H1 (cell line): ENCODE measurements at regions not wholly inside any gene's neighbourhood (a gene's known extent, or its start where the extent isn't known, plus 50 kb on each side); places are given as distances from the start of the nearest gene placed in this dataset.

Experiments
- CTCF ChIA-PET: fragments of 300-600 bp; sonication (Branson Sonifier 250); formaldehyde crosslinking; loops from one replicate; lab custom pipeline; 2021; ENCODE audit not compliant: partially characterized antibody; lab: Charles Lee
- POLR2A ChIA-PET: fragments of 300-600 bp; sonication (Branson Sonifier 250); formaldehyde crosslinking; loops from one replicate; lab custom pipeline; 2021; ENCODE audit warnings: inconsistent platforms; ENCODE audit not compliant: partially characterized antibody; lab: Charles Lee
- DNase-seq, 2 experiments: peaks; one replicate each; pipeline versions ENCODE4 v3.0.0 to v3.0.0-alpha.2; 2010 to 2022; ENCODE audit warnings: low spot score in 2 of 2, low read depth in 1 of 2, mixed read lengths in 1 of 2
- FAIRE-seq: peaks from 2 replicates; lab custom pipeline; 2011; peaks lifted over from hg19 to GRCh38; lab: Jason Lieb, UNC
- H2AFZ ChIP-seq: 2 replicates; pipeline ENCODE4 v1.8.1; 2012; ENCODE audit warnings: low read length, inconsistent platforms
- H2AK5ac ChIP-seq: 2 replicates; pipeline ENCODE4 v1.6.1; 2013; ENCODE audit warnings: low read depth, low read length
- H2BK120ac ChIP-seq: replicated peaks from 2 replicates; pipeline ENCODE3; 2013; ENCODE audit warnings: low read depth, low read length, inconsistent platforms
- H2BK12ac ChIP-seq: 2 replicates; pipeline ENCODE4 v1.6.1; 2013; ENCODE audit warnings: low read depth, low read length
- H2BK15ac ChIP-seq: 2 replicates; pipeline ENCODE4 v1.6.1; 2013; ENCODE audit warnings: low read length
- H2BK20ac ChIP-seq: 2 replicates; pipeline ENCODE4 v1.6.1; 2013; ENCODE audit warnings: low read length
- H2BK5ac ChIP-seq: 2 replicates; pipeline ENCODE4 v1.6.1; 2013; ENCODE audit warnings: low read depth, low read length
- H3K14ac ChIP-seq: 2 replicates; pipeline ENCODE4 v1.6.1; 2013; ENCODE audit warnings: inconsistent platforms; ENCODE audit not compliant: insufficient read length
- H3K18ac ChIP-seq: 2 replicates; pipeline ENCODE4 v1.6.1; 2013; ENCODE audit warnings: low read length; ENCODE audit errors: extremely low read depth
- H3K23ac ChIP-seq: 2 replicates; pipeline ENCODE4 v1.6.1; 2013; ENCODE audit warnings: inconsistent platforms; ENCODE audit not compliant: insufficient read length
- H3K23me2 ChIP-seq: 2 replicates; pipeline ENCODE4 v1.6.1; 2013; ENCODE audit warnings: low read depth, low read length
- H3K27ac ChIP-seq: 2 replicates; pipeline ENCODE4 v1.6.1; 2011; ENCODE audit warnings: low read depth, low read length, inconsistent platforms
- H3K27me3 ChIP-seq, 4 experiments: replicated peaks in 1 of 4; 1 replicate in 1 of 4; 2 replicates in 3 of 4; pipeline versions ENCODE4 v1.6.1 to v1.8.1; 2011 to 2013; ENCODE audit warnings: low read length in 3 of 4, mild to moderate bottlenecking in 3 of 4, inconsistent platforms in 2 of 4, mixed read lengths in 2 of 4, moderate library complexity in 1 of 4; ENCODE audit not compliant: control insufficient read depth in 3 of 4, insufficient read depth in 3 of 4; ENCODE audit errors: extremely low read depth in 1 of 4
- H3K36me3 ChIP-seq, 4 experiments: 2 replicates each; pipeline versions ENCODE4 v1.6.1 to v1.8.1; 2011 to 2013; ENCODE audit warnings: mild to moderate bottlenecking in 4 of 4, low read length in 3 of 4, moderate library complexity in 2 of 4, control low read depth in 1 of 4, inconsistent platforms in 1 of 4; ENCODE audit not compliant: insufficient read depth in 4 of 4, control insufficient read depth in 2 of 4
- H3K4ac ChIP-seq: replicated peaks from 2 replicates; pipeline ENCODE3; 2013; ENCODE audit warnings: low read length, low read depth, mixed read lengths, inconsistent platforms; ENCODE audit not compliant: insufficient read length
- H3K4me1 ChIP-seq, 4 experiments: replicated peaks in 1 of 4; 1 replicate in 1 of 4; 2 replicates in 3 of 4; pipeline versions ENCODE4 v1.6.1 to v1.8.1; 2011 to 2013; ENCODE audit warnings: low read length in 3 of 4, inconsistent platforms in 2 of 4, mixed read lengths in 1 of 4; ENCODE audit not compliant: insufficient read depth in 4 of 4, control insufficient read depth in 3 of 4
- H3K4me2 ChIP-seq, 2 experiments: 2 replicates each; pipeline versions ENCODE4 v1.6.1 to v1.8.1; 2011 to 2013; ENCODE audit warnings: low read depth in 2 of 2, low read length in 2 of 2, control low read depth in 1 of 2, inconsistent platforms in 1 of 2, mild to moderate bottlenecking in 1 of 2; ENCODE audit not compliant: insufficient read depth in 1 of 2
- H3K4me3 ChIP-seq, 4 experiments: fragments of 200-600, 300-600 bp in 1 of 4; sonication (generic), shearing (Covaris generic), sonication (Bioruptor Twin) in 1 of 4; 2 replicates each; pipeline versions ENCODE4 v1.5.1 to v1.8.1; 2011 to 2016; ENCODE audit warnings: low read length in 4 of 4, low read depth in 3 of 4, control low read depth in 2 of 4, inconsistent platforms in 2 of 4, mild to moderate bottlenecking in 2 of 4, mixed read lengths in 1 of 4, moderate library complexity in 1 of 4; ENCODE audit not compliant: insufficient read depth in 2 of 4; ENCODE audit errors: extremely low read depth in 1 of 4
- H3K56ac ChIP-seq: replicated peaks from 2 replicates; pipeline ENCODE3; 2013; ENCODE audit warnings: low read depth, mild to moderate bottlenecking, mixed read lengths, low read length, inconsistent platforms; ENCODE audit not compliant: insufficient read length
- H3K79me1 ChIP-seq: 2 replicates; pipeline ENCODE4 v1.6.1; 2013; ENCODE audit warnings: low read depth, low read length, control low read depth
- H3K79me2 ChIP-seq, 2 experiments: 2 replicates each; pipeline versions ENCODE4 v1.6.1 to v1.8.1; 2012 to 2013; ENCODE audit warnings: low read length in 2 of 2, mild to moderate bottlenecking in 2 of 2, inconsistent platforms in 1 of 2; ENCODE audit not compliant: insufficient read depth in 2 of 2, control insufficient read depth in 1 of 2
- H3K9ac ChIP-seq, 4 experiments: replicated peaks in 1 of 4; 1 replicate in 1 of 4; 2 replicates in 3 of 4; pipeline versions ENCODE4 v1.6.1 to v1.8.1; 2011 to 2013; ENCODE audit warnings: low read depth in 3 of 4, low read length in 3 of 4, control low read depth in 2 of 4, mild to moderate bottlenecking in 2 of 4, moderate library complexity in 2 of 4, inconsistent platforms in 1 of 4; ENCODE audit errors: extremely low read depth in 1 of 4
- H3K9me3 ChIP-seq, 2 experiments: 2 replicates each; pipeline versions ENCODE4 v1.6.1 to v1.8.1; 2012 to 2013; ENCODE audit warnings: mild to moderate bottlenecking in 2 of 2, moderate library complexity in 2 of 2, control low read depth in 1 of 2, inconsistent platforms in 1 of 2, low read depth in 1 of 2, low read length in 1 of 2, mixed read lengths in 1 of 2; ENCODE audit not compliant: insufficient read depth in 2 of 2
- H4K20me1 ChIP-seq, 2 experiments: replicated peaks in 1 of 2; 2 replicates each; pipeline versions ENCODE3 to v1.8.1; 2011 to 2013; ENCODE audit warnings: inconsistent platforms in 2 of 2, low read length in 2 of 2, mild to moderate bottlenecking in 1 of 2; ENCODE audit not compliant: insufficient read depth in 2 of 2, control insufficient read depth in 1 of 2
- H4K5ac ChIP-seq: 2 replicates; pipeline ENCODE4 v1.6.1; 2013; ENCODE audit warnings: low read length, low read depth, mixed read lengths, inconsistent platforms; ENCODE audit not compliant: insufficient read length
- H4K8ac ChIP-seq: 2 replicates; pipeline ENCODE4 v1.8.0; 2013; ENCODE audit warnings: mild to moderate bottlenecking, moderate library complexity, low read length, inconsistent platforms; ENCODE audit not compliant: insufficient read depth; ENCODE audit errors: extremely low read depth
- H4K91ac ChIP-seq: replicated peaks from 2 replicates; pipeline ENCODE3; 2013; ENCODE audit warnings: low read length, mixed read lengths, inconsistent platforms; ENCODE audit not compliant: insufficient read length
- RAD21 ChIP-seq, 2 experiments: IDR thresholded peaks in 1 of 2; conservative IDR thresholded peaks in 1 of 2; 2 replicates each; pipeline ENCODE4 v1.6.1; 2011; ENCODE audit warnings: low read depth in 2 of 2, low read length in 2 of 2, improper control_type of control experiment in 1 of 2, inconsistent platforms in 1 of 2, mild to moderate bottlenecking in 1 of 2, moderate library complexity in 1 of 2
- SP1 ChIP-seq: IDR thresholded peaks from 2 replicates; pipeline ENCODE4 v1.6.1; 2011; ENCODE audit warnings: low read depth, low read length
- WGBS, 2 experiments: shearing (Covaris generic) in 1 of 2; methylation state at CpG; one replicate each; pipeline versions ENCODE4 v1.1.6 to v1.1.7; 2013 to 2015; ENCODE audit warnings: low lambda C conversion rate in 2 of 2, mixed read lengths in 2 of 2, inconsistent platforms in 1 of 2, low coverage in 1 of 2, missing lambda C conversion rate in 1 of 2; ENCODE audit not compliant: insufficient replicate concordance in 2 of 2, insufficient coverage in 1 of 2, insufficient read length in 1 of 2; ENCODE audit errors: extremely low coverage in 1 of 2, missing lambda C conversion rate in 1 of 2; 5-methylcytosine and 5-hydroxymethylcytosine counted together
- TF ChIP-seq, protein P1 (sequence below), 3 experiments: IDR thresholded peaks; 1 replicate in 2 of 3; 2 replicates in 1 of 3; pipeline versions ENCODE4 v1.5.1 to v1.6.1; 2011; ENCODE audit warnings: low read length in 3 of 3, mild to moderate bottlenecking in 3 of 3, inconsistent platforms in 2 of 3, low read depth in 1 of 3, moderate library complexity in 1 of 3; ENCODE audit not compliant: insufficient read depth in 1 of 3; ENCODE audit errors: control extremely low read depth in 1 of 3

- no peak overlapping the region for H3K23ac ChIP-seq
- POLR2A ChIA-PET: no interaction called here
- H3K4ac ChIP-seq: no peak overlapping the region
- no peak overlapping the region; a peak in 1 of 7 replicates for H3K9ac ChIP-seq
- H3K18ac ChIP-seq: no peak overlapping the region
- no peaks in the 10 kb centered on the region for H3K79me2 ChIP-seq
- H2BK120ac ChIP-seq: no peak overlapping the region
- FAIRE-seq: peak; percentile 28
- H3K4me3 ChIP-seq: no peak overlapping the region
- H2AFZ ChIP-seq: no peak overlapping the region
- H4K5ac ChIP-seq: no peak overlapping the region
- H2AK5ac ChIP-seq: no peak overlapping the region
- no peaks in the 10 kb centered on the region for H3K9me3 ChIP-seq
- H3K14ac ChIP-seq: no peak overlapping the region
- peaks cover 0 to 8% (median 6%) of the 10 kb centered on the region in 4 experiments; a peak in 5 of 7 replicates for H3K4me1 ChIP-seq
- no peaks in the 10 kb centered on the region for H3K79me1 ChIP-seq
- CTCF ChIA-PET: interaction anchor here (0.9 to 2.1 kb wide), 8 partner anchors 11 to 282 kb away, joined by 3 to 12 read pairs (median 3); no protein-coding TSS in a partner anchor
- H3K27me3 ChIP-seq: no peaks in the 10 kb centered on the region
- WGBS, 2 experiments: 87% methylated on average over 4 of the region's 8 CpGs; no CpG with 5 or more reads in 1 of the 2 experiments
- no peaks in the 10 kb centered on the region for H3K23me2 ChIP-seq
- no peak overlapping the region for H4K91ac ChIP-seq
- H2BK12ac ChIP-seq: no peak overlapping the region
- no peak for DNase-seq
- H3K4me2 ChIP-seq: no peak overlapping the region
- no peak overlapping the region for H2BK20ac ChIP-seq
- H4K20me1 ChIP-seq: no peaks in the 10 kb centered on the region
- H4K8ac ChIP-seq: peak overlapping the region; percentile 63; the same call in 1 of the 2 replicates
- H3K27ac ChIP-seq: no peak overlapping the region
- no peaks in the 10 kb centered on the region for H3K36me3 ChIP-seq
- no peak overlapping the region for H3K56ac ChIP-seq
- no peak overlapping the region for H2BK5ac ChIP-seq
- H2BK15ac ChIP-seq: no peak overlapping the region
- TF ChIP-seq SP1: no peak
- 0 out of 4 replicates have a peak, but pooled peaks of 1 of the 2 experiments have one; percentile 6 for TF ChIP-seq RAD21 (IDR thresholded peaks at IDR 0.05 in 1 of 2, conservative IDR thresholded peaks at IDR 0.05 in 1 of 2; ENCODE audit: low read depth in 2 of 2, low read length in 2 of 2)
- TF ChIP-seq, protein P1, sequence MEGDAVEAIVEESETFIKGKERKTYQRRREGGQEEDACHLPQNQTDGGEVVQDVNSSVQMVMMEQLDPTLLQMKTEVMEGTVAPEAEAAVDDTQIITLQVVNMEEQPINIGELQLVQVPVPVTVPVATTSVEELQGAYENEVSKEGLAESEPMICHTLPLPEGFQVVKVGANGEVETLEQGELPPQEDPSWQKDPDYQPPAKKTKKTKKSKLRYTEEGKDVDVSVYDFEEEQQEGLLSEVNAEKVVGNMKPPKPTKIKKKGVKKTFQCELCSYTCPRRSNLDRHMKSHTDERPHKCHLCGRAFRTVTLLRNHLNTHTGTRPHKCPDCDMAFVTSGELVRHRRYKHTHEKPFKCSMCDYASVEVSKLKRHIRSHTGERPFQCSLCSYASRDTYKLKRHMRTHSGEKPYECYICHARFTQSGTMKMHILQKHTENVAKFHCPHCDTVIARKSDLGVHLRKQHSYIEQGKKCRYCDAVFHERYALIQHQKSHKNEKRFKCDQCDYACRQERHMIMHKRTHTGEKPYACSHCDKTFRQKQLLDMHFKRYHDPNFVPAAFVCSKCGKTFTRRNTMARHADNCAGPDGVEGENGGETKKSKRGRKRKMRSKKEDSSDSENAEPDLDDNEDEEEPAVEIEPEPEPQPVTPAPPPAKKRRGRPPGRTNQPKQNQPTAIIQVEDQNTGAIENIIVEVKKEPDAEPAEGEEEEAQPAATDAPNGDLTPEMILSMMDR (IDR thresholded peaks at IDR 0.05; ENCODE audit: control extremely low read depth in 1 of 3, insufficient read depth in 1 of 3, low read depth in 1 of 3, low read length in 3 of 3): peak in 2 of 3 experiments; percentile 8 to 11; a peak in 2 of 4 replicates
These were observed 56.1 kb downstream of the PJA1 start for GRCh38 chrX:69109036-69109663.
